ENCODE measurements at regions not wholly inside any gene's neighbourhood (a gene's known extent, or its start where the extent isn't known, plus 50 kb on each side); places are given as distances from the start of the nearest gene placed in this dataset.

- Mint-ChIP-seq H3K9me3 (peaks cover 12% of the 10 kb centered on the region), H3K27ac (no peak overlapping the region), H3K4me3 (no peak overlapping the region), H3K27me3 (ENCODE audit: low read depth) (peaks cover 33% of the 10 kb centered on the region), H3K4me1 (peaks cover 5% of the 10 kb centered on the region), H3K36me3 (no peaks in the 10 kb centered on the region)
- no peak for DNase-seq (ENCODE audit: low spot score in 2 of 2, unreplicated experiment in 2 of 2)
- TF ChIP-seq CTCF (IDR thresholded peaks at IDR 0.05; ENCODE audit: unreplicated experiment) = no peak
These were observed 68.9 kb upstream of the FZD10 start for GRCh38 chr12:130093380-130093779.

- Mint-ChIP-seq H3K27me3 (ENCODE audit: low read depth) (peaks cover 54% of the 10 kb centered on the region), H3K9me3 (no peaks in the 10 kb centered on the region), H3K4me1 (peaks cover 14% of the 10 kb centered on the region), H3K4me3 (no peak overlapping the region), H3K27ac (no peak overlapping the region), H3K36me3 (no peaks in the 10 kb centered on the region)
- no peak for DNase-seq (ENCODE audit: low spot score in 2 of 2, unreplicated experiment in 2 of 2)
- TF ChIP-seq CTCF (IDR thresholded peaks at IDR 0.05; ENCODE audit: unreplicated experiment) = no peak
These were observed 64.9 kb upstream of the FZD10 start for GRCh38 chr12:130097342-130097741.

GRCh38 chr12:130097798-130098255, 64.4 kb upstream of the FZD10 start:
- DNase-seq (ENCODE audit: low spot score in 2 of 2, unreplicated experiment in 2 of 2) = no peak
- H3K4me3 Mint-ChIP-seq = no peak overlapping the region
- no peaks in the 10 kb centered on the region for H3K36me3 Mint-ChIP-seq
- no peaks in the 10 kb centered on the region for H3K9me3 Mint-ChIP-seq
- peaks cover 59% of the 10 kb centered on the region for H3K27me3 Mint-ChIP-seq (ENCODE audit: low read depth)
- H3K27ac Mint-ChIP-seq = no peak overlapping the region
- TF ChIP-seq CTCF (IDR thresholded peaks at IDR 0.05; ENCODE audit: unreplicated experiment) = no peak
- H3K4me1 Mint-ChIP-seq = peaks cover 14% of the 10 kb centered on the region

GRCh38 chr12:130098301-130099005, 63.8 kb upstream of the FZD10 start:
- no peak overlapping the region for H3K27ac Mint-ChIP-seq
- TF ChIP-seq CTCF (IDR thresholded peaks at IDR 0.05; ENCODE audit: unreplicated experiment) = no peak
- no peak for DNase-seq (ENCODE audit: low spot score in 2 of 2, unreplicated experiment in 2 of 2)
- H3K4me1 Mint-ChIP-seq = peaks cover 14% of the 10 kb centered on the region
- no peaks in the 10 kb centered on the region for H3K36me3 Mint-ChIP-seq
- no peaks in the 10 kb centered on the region for H3K9me3 Mint-ChIP-seq
- peaks cover 61% of the 10 kb centered on the region for H3K27me3 Mint-ChIP-seq (ENCODE audit: low read depth)
- no peak overlapping the region for H3K4me3 Mint-ChIP-seq

GRCh38 chr12:130100634-130101362, 61.5 kb upstream of the FZD10 start:
- DNase-seq (ENCODE audit: low spot score in 2 of 2, unreplicated experiment in 2 of 2) = no peak
- no peak overlapping the region for H3K4me3 Mint-ChIP-seq
- TF ChIP-seq CTCF (IDR thresholded peaks at IDR 0.05; ENCODE audit: unreplicated experiment) = no peak
- no peaks in the 10 kb centered on the region for H3K36me3 Mint-ChIP-seq
- H3K4me1 Mint-ChIP-seq = peaks cover 30% of the 10 kb centered on the region
- peaks cover 64% of the 10 kb centered on the region for H3K27me3 Mint-ChIP-seq (ENCODE audit: low read depth)
- no peak overlapping the region for H3K27ac Mint-ChIP-seq
- H3K9me3 Mint-ChIP-seq = no peaks in the 10 kb centered on the region

All from mesothelial cell of epicardium (in vitro differentiated cells).